ENCODE measurements at regions not wholly inside any gene's neighbourhood (a gene's known extent, or its start where the extent isn't known, plus 50 kb on each side); places are given as distances from the start of the nearest gene placed in this dataset.

GRCh38 chr11:121958971-121959325, 157.1 kb downstream of the BLID start:
- Histone ChIP-seq H3K9me3 (ENCODE audit: control insufficient read depth, insufficient read depth, low read depth, low read length) (no peaks in the 10 kb centered on the region), H3K4me3 (ENCODE audit: low read depth in 2 of 2, low read length in 2 of 2) (no peak overlapping the region), H3K27ac (ENCODE audit: low read length) (no peak overlapping the region), H3K27me3 (ENCODE audit: control insufficient read depth, insufficient read depth, low read length) (0 out of 2 replicates have a peak, but pooled peaks cover 2% of the 10 kb centered on the region), H3K36me3 (ENCODE audit: control insufficient read depth, insufficient read depth, low read length) (no peaks in the 10 kb centered on the region), H3K4me1 (ENCODE audit: control insufficient read depth, insufficient read depth, low read length) (no peaks in the 10 kb centered on the region)
- POLR2A ChIA-PET = no interaction called here
- intact Hi-C loops (cut with micrococcal nuclease; ENCODE audit: unreplicated experiment) = no loop called here
- CTCF ChIA-PET = no interaction called here
- TF ChIP-seq CTCF (IDR thresholded peaks at IDR 0.05) (no peak), SIN3A (IDR thresholded peaks at IDR 0.05; ENCODE audit: borderline replicate concordance, insufficient read depth, low read depth, low read length) (no peak), REST (IDR thresholded peaks at IDR 0.05; ENCODE audit: insufficient read depth in 1 of 2, low read depth in 2 of 2, low read length in 1 of 2) (no peak), POLR2AphosphoS5 (IDR thresholded peaks at IDR 0.05; ENCODE audit: low read depth, low read length) (no peak), TCF7L2 (IDR thresholded peaks at IDR 0.05; ENCODE audit: low read depth, low read length) (no peak)
- BruUV-seq (replicated peaks) = no TSS peak
- ATAC-seq (no peak), DNase-seq (ENCODE audit: low read depth, low spot score) (no peak)
- in situ Hi-C loops (cut with HindIII; ENCODE audit: low pct_unique_long_range_greater_than_20kb, low sequenced_read_pairs) = no loop called here

GRCh38 chr11:121958323-121958970, 157.6 kb downstream of the BLID start:
- intact Hi-C loops (cut with micrococcal nuclease; ENCODE audit: unreplicated experiment) = no loop called here
- Histone ChIP-seq H3K4me1 (ENCODE audit: control insufficient read depth, insufficient read depth, low read length) (no peaks in the 10 kb centered on the region), H3K27me3 (ENCODE audit: control insufficient read depth, insufficient read depth, low read length) (peaks cover 2% of the 10 kb centered on the region; the same call in 1 of the 2 replicates), H3K4me3 (ENCODE audit: low read depth in 2 of 2, low read length in 2 of 2) (no peak overlapping the region), H3K9me3 (ENCODE audit: control insufficient read depth, insufficient read depth, low read depth, low read length) (no peaks in the 10 kb centered on the region), H3K36me3 (ENCODE audit: control insufficient read depth, insufficient read depth, low read length) (no peaks in the 10 kb centered on the region), H3K27ac (ENCODE audit: low read length) (no peak overlapping the region)
- DNase-seq (ENCODE audit: low read depth, low spot score) (no peak), ATAC-seq (no peak)
- in situ Hi-C loops (cut with HindIII; ENCODE audit: low pct_unique_long_range_greater_than_20kb, low sequenced_read_pairs) = no loop called here
- no TSS peak for BruUV-seq (replicated peaks)
- TF ChIP-seq SIN3A (IDR thresholded peaks at IDR 0.05; ENCODE audit: borderline replicate concordance, insufficient read depth, low read depth, low read length) (no peak), CTCF (IDR thresholded peaks at IDR 0.05) (no peak), REST (IDR thresholded peaks at IDR 0.05; ENCODE audit: insufficient read depth in 1 of 2, low read depth in 2 of 2, low read length in 1 of 2) (no peak), TCF7L2 (IDR thresholded peaks at IDR 0.05; ENCODE audit: low read depth, low read length) (no peak), POLR2AphosphoS5 (IDR thresholded peaks at IDR 0.05; ENCODE audit: low read depth, low read length) (no peak)
- CTCF ChIA-PET = no interaction called here
- POLR2A ChIA-PET = no interaction called here

All from Panc1 (cell line).